ENCODE measurements at regions not wholly inside any gene's neighbourhood (a gene's known extent, or its start where the extent isn't known, plus 50 kb on each side); places are given as distances from the start of the nearest gene placed in this dataset.
"Not testable (repeated sequence)": the region's sequence is repeated elsewhere in the genome, so short reads cannot be mapped to it uniquely, and the experiment has no call there.

GRCh38 chr6:6414931-6415330 is 94.5 kb upstream of the F13A1 start:
- DNase-seq: no peak

- DNase-seq: no peak
These were observed 97.0 kb upstream of the F13A1 start for GRCh38 chr6:6417475-6417874.

DNA sequence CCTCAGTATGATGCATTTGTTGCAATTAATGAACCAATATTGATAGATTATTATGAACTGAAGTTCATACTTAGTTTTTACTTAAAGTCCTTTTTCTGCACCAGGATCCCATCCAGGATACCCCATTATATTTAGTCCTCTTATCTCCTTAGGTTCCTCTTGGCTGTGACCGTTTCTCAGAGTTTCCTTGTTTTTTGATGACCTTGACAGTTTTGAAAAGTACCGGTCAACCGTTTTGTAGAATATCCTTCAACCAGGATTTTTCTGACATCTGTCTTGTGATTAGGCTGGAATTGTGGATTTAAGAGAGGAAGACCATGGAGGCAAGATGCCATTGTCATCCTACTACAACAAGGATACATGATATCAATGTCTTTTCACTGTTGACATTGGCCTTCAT is 98.0 kb upstream of the F13A1 start:
- no peak for DNase-seq

DNA sequence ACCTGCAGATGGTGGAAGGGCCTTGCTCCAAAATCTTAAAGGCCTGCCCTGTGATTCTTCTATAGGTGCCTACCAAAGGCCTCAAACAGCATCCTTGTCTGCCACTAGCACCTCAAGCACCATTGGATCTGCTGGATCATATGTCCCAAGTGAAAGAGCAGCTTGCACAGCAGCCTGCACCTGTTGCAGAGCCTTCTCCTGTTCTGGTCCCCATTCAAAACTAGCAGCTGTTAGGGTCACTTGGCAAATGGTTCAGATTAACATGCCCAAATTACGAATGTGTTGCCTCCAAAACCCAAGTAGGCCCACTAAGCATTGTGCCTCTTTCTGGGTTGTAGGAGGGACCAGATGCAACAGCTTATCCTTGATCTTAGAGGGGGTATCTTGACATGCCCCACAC is 99.6 kb upstream of the F13A1 start:
- no peak for DNase-seq

DNA sequence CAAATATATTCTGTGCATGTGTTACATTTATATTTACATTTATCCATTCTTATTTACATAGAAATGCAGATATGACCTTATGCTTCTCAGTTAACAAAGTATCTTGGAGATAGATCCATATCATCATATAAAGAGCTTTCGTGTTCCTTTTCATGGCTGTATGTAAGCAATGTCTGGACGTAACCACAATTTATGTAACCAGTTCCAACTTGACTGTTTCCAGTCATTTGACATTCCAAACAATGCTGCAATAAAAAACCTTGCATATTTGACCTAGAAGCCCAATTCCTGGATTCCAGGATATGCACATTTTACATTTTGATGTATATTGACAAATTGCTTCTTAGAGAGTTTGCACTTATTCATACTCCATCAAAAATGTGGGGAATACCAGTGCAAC is 113.7 kb upstream of the F13A1 start:
- no peak for DNase-seq

DNA sequence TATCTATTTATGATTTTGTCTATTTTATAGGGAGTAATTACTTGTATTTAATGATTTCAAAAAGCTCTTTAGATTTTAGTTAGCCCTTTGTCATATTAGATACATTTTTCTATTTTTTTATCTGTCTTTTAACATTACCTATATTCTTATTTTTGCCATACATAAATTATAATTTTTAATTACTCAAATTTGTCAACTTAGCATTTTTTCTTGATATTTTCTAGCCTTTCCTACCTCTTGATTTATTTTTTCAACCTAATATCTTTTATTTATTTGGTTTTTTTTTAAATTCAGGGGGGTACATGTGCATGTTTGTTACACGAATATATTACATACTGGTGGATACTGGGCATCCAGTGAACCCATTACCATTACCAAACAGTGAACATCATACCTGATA is 114.3 kb upstream of the F13A1 start:
- DNase-seq: no peak

DNA sequence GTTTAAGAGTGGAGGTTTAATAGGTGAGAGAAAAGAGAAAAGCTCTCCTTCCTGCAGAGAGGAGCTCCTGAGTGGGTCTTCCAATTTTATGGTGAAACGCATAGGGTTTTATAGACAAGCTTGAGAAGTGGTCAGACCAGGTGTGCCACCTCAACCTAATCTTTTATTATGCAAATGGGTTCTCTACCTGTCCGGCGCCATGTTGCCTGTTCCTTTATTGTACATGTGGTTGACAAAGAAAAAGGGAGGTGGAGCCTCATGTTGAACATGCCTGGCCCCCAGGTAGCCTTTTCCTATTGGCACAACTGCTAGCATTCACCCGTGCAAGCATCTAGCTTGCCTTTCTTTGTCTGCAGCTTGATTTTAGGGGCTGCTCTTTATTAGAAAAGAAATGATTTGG is 115.9 kb upstream of the F13A1 start:
- no peak for DNase-seq

GRCh38 chr6:6436946-6437345 is 116.5 kb upstream of the F13A1 start:
- DNase-seq: no peak

DNA sequence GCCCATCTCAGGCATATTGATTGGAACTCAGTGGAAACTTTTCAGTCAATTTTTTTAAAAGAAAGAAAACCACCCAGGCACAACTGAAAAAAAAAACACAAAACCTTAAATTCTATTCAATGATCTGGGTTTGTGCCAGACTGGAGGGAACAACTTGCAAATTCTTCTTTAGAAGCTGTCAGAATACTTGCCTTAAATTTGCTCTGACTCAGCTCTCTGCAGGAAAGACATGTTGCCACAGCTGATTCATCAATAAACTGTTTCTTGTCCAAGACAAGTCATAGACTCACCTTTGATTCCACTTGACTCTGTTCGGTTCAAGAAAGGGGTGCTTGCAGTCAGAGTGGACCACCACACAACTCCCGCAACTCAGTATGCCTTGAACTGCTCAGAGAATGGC is 117.8 kb upstream of the F13A1 start:
- DNase-seq: no peak

DNA sequence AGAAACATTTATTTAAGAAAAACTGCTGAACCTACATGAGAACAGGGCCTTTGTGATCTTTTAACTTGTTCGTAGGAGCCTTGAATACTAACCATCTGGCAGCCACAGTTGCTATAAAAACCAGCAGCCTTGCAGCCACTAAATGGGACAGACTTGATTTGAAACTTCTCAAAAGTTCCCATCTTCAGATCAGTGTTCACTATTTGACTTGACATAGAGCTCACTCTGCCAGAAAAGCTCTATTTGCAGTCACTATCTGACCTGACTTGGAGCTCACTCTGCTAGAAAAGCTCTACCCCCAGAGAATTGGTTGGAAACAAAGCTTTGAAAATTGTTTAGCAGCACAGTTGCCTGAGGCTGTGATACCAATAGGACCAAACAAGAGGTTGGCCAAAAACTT is 119.3 kb upstream of the F13A1 start:
- DNase-seq: no peak

DNA sequence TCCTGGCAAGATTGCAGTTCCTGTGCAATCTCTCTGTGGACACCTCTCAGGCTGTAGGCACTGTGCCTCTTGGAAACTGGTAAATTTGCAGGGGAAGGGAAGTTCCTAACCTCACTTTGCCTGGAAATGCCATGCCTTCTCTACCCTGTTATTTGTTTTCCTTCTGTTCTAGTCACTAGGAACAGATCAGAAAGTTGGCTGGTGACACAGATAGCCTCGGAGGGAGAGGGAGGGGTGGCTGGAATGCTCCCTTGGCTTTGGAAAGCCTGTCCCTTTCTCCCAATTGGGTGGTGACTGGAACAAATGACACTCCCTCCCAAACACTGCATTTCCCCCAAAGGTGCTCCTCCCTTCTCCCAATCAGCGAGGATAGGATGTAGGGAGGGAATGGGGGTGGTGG is 131.5 kb upstream of the F13A1 start:
- no peak for DNase-seq

DNA sequence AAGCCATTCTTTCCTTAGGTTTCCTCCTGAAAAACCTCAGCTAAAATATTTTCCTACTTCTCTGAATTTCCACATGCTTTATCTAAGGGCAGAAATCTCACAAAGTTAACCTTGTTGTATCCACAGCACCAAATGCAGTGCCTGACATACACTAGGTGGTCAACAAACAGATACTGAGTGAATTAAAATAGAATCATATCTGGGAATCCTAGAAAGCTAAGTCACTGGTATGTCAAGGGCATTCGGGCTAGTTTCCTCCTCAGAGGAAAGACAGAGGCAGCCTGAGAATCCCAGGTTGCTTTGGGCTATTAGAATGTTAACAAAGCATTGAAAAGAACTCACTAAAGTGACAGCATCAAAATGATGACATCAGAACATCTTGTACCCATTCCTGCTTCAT is 132.7 kb upstream of the F13A1 start:
- DNase-seq: no peak

- DNase-seq: no peak
These were observed 133.2 kb upstream of the LY86 start for GRCh38 chr6:6455272-6455671.

DNA sequence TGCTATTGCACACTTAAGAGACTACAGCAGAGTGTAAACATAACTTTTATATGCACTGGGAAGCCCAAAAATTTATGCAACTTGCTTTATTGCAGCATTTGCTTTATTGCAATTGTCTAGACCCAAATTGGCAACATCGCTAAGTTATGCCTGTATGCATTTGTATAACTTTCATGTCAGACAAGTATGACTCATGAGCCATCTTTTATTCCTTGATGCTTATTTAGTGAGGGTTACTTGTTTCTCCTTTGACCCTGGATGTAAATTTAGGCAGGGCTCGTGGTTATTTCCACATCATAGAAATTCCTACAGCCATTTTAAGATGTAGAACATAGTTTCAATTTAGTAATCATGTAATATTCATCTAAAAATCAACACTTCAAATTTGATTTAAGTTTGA is 130.3 kb upstream of the LY86 start:
- no peak for DNase-seq

DNA sequence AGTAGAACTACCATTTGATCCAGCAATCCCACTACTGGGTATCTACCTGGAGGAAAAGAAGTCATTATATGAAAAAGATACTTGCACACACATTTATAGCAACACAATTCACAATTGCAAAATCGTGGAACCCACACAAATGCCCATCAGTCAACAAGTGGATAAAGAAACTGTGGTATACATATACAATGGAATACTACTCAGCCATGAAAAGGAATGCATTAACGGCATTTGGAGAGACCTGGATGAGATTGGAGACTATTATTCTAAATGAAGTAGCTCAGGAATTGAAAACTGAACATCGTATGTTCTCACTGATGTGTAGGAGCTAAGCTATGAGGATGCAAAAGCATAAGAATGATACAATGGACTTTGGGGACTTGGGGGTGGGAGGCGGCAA is 128.6 kb upstream of the LY86 start:
- not testable (repeated sequence) for DNase-seq

DNA sequence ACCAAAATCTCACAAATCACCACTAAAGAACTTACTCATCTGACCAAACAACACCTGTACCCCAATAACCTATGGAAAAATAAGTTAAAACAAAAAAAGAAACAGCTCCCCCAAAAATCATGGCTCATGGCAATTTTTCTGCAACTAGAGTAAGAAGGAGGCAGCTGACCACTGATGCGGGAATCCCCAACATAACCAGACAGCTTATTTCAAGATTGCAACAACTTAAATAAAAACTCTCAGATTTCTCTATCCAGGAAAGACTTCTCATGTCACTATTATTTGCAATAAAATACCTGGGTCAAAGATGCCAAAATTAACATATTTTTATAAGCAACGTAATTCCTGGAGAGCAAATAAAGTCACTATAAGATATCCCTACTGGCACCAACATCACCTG is 128.1 kb upstream of the LY86 start:
- no peak for DNase-seq

DNA sequence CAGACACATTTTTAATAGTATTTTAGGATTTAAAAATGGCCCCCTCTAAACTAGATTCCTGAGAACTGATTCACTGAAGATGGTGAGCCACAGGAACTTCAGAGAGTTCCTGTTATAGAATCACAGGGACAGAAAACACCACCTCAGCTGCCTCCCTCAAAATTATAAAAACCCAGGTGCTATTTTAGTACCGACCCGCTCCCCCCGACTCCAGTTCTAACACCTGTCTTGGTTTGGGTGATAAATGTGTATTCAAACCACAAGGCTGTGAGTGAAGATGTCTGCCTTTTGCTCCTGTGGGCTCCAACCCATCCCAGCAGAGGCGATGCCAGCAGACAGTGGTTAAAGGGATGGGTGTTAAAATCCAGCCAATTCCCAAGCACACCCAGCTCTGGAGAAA is 127.4 kb upstream of the LY86 start:
- no peak for DNase-seq

DNA sequence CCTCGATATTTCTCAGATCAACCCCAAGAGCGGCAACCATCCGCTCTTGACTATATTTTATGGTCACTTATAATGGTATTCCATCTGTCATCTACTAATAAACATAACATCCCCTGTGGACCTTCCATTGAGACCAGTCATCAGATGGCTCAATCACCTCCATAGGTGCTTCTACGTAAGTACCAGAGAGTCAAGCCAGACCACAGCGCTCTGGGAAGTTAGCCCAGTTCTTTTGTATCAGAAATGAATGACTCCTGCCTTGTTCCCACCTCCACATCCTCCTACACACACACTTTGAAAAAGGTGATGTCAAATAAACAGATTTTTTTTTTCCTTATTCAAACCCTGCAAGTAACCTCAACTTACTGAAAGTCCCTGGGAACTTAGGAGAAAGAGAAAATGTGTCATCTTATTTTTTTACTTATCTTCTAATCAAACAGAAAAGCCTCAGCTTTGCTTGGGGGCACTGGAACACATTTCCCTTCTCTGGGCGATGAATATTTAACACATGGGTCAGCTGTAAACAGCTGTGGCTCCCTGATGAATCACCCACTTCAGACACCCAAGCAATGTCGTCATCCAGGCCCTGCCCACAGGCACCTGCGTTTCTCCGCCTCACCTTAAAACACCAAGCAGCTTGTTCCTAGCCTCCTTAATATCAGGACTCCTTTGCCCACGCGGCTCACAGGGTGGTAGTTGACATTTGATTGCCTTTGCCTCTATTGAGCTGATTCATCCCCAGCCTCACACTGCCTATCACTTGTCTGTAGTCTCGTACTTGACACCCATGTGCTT is 121.4 kb upstream of the LY86 start:
- DNase-seq: no peak

GRCh38 chr6:6469074-6469473 is 119.4 kb upstream of the LY86 start:
- DNase-seq: no peak

GRCh38 chr6:6470123-6470522 is 118.4 kb upstream of the LY86 start:
- no peak for DNase-seq

GRCh38 chr6:6471276-6471675 is 117.2 kb upstream of the LY86 start:
- no peak for DNase-seq

GRCh38 chr6:6474170-6474920 is 114.2 kb upstream of the LY86 start:
- no peak for DNase-seq

- DNase-seq: no peak
These were observed 108.7 kb upstream of the LY86 start for GRCh38 chr6:6479785-6480184.

- DNase-seq: no peak
These were observed 106.3 kb upstream of the LY86 start for GRCh38 chr6:6482256-6482655.

GRCh38 chr6:6483168-6483567 is 105.4 kb upstream of the LY86 start:
- DNase-seq: no peak

Measured in stimulated activated naive CD4-positive, alpha-beta T cell treated with Interleukin-2 at 50 U/mL for 16 hours (primary cell).